K562 (cell line): ENCODE measurements at regions not wholly inside any gene's neighbourhood (a gene's known extent, or its start where the extent isn't known, plus 50 kb on each side); places are given as distances from the start of the nearest gene placed in this dataset.

ENCODE experiments used
- GATAD2B ChIP-seq: fragments of 450-650 bp; IDR thresholded peaks from 2 replicates; pipeline ENCODE4 v1.6.1; 2017; ENCODE audit warnings: mild to moderate bottlenecking, borderline replicate concordance
- TF ChIP-seq, protein P1 (sequence below), 2 experiments: fragments of 450-650 bp; formaldehyde crosslinking in 1 of 2; IDR thresholded peaks; 2 replicates each; pipeline versions ENCODE4 v1.4.0 to v1.6.1; 2014 to 2020; ENCODE audit warnings: mild to moderate bottlenecking in 2 of 2, borderline replicate concordance in 1 of 2, low read depth in 1 of 2

DNA sequence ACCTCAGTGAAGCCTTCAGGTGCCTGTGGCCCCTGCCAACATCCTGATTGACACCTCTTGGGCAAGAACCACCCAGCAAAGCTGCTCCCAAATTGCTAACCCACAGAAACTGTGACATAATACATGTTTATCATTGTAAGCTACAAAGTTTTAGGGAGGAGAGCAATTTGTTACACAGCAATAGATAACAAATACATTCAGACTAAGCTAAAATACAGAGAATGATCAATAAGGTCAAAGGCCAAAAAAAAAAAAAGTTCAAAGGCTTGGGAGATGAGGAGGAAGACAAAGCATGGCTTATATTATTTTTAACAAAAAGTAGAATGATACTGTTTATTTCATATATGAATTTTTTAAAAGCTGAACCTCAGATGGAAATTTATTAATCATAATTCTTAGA is 105.9 kb downstream of the ID4 start:
- TF ChIP-seq GATAD2B, result no peak
- TF ChIP-seq, protein P1, sequence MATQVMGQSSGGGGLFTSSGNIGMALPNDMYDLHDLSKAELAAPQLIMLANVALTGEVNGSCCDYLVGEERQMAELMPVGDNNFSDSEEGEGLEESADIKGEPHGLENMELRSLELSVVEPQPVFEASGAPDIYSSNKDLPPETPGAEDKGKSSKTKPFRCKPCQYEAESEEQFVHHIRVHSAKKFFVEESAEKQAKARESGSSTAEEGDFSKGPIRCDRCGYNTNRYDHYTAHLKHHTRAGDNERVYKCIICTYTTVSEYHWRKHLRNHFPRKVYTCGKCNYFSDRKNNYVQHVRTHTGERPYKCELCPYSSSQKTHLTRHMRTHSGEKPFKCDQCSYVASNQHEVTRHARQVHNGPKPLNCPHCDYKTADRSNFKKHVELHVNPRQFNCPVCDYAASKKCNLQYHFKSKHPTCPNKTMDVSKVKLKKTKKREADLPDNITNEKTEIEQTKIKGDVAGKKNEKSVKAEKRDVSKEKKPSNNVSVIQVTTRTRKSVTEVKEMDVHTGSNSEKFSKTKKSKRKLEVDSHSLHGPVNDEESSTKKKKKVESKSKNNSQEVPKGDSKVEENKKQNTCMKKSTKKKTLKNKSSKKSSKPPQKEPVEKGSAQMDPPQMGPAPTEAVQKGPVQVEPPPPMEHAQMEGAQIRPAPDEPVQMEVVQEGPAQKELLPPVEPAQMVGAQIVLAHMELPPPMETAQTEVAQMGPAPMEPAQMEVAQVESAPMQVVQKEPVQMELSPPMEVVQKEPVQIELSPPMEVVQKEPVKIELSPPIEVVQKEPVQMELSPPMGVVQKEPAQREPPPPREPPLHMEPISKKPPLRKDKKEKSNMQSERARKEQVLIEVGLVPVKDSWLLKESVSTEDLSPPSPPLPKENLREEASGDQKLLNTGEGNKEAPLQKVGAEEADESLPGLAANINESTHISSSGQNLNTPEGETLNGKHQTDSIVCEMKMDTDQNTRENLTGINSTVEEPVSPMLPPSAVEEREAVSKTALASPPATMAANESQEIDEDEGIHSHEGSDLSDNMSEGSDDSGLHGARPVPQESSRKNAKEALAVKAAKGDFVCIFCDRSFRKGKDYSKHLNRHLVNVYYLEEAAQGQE (IDR thresholded peaks at IDR 0.05; ENCODE audit: borderline replicate concordance), result no peak
- TF ChIP-seq, protein P1 (CRISPR knock-in tag; IDR thresholded peaks at IDR 0.05; ENCODE audit: low read depth), result no peak
